ENCODE measurements at regions not wholly inside any gene's neighbourhood (a gene's known extent, or its start where the extent isn't known, plus 50 kb on each side); places are given as distances from the start of the nearest gene placed in this dataset.
A peak's percentile ranks its signal among the peaks of the same experiment; 100 is the strongest.
"Not testable (repeated sequence)": the region's sequence is repeated elsewhere in the genome, so short reads cannot be mapped to it uniquely, and the experiment has no call there.

DNA sequence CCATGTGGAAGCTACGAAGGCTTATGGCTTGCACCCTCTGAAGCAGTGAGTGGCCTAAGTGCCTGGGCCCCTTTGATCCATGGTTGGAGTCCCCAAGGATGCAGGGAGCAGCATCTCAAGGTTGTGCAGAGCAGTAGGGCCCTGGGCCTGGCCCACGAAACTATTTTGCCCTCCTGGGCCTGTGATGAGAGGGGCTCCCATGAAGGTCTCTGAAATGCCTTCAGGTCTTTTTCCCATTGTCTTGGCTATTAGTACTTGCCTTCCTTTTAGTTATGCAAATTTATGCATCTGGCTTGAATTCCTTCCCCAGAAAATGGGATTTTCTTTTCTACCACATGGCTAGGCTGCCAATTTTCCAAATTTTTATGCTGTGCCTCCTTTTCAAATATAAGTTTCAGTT, 158.8 kb upstream of the MME start:
- TF ChIP-seq, protein P1, sequence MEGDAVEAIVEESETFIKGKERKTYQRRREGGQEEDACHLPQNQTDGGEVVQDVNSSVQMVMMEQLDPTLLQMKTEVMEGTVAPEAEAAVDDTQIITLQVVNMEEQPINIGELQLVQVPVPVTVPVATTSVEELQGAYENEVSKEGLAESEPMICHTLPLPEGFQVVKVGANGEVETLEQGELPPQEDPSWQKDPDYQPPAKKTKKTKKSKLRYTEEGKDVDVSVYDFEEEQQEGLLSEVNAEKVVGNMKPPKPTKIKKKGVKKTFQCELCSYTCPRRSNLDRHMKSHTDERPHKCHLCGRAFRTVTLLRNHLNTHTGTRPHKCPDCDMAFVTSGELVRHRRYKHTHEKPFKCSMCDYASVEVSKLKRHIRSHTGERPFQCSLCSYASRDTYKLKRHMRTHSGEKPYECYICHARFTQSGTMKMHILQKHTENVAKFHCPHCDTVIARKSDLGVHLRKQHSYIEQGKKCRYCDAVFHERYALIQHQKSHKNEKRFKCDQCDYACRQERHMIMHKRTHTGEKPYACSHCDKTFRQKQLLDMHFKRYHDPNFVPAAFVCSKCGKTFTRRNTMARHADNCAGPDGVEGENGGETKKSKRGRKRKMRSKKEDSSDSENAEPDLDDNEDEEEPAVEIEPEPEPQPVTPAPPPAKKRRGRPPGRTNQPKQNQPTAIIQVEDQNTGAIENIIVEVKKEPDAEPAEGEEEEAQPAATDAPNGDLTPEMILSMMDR (conservative IDR thresholded peaks at IDR 0.05; ENCODE audit: low read depth, low read length), result no peak
- H3K4me3 ChIP-seq (ENCODE audit: low read length), result no peak overlapping the region
- no peak for DNase-seq (ENCODE audit: low read depth)

GRCh38 chr3:154919226-154919625, 160.9 kb upstream of the MME start:
- H3K4me3 ChIP-seq (ENCODE audit: low read length), result no peak overlapping the region
- TF ChIP-seq, protein P1 (conservative IDR thresholded peaks at IDR 0.05; ENCODE audit: low read depth, low read length), result no peak
- DNase-seq (ENCODE audit: low read depth), result no peak

GRCh38 chr3:154904328-154904727, 175.8 kb upstream of the MME start:
- no peak for DNase-seq (ENCODE audit: low read depth)
- TF ChIP-seq, protein P1 (conservative IDR thresholded peaks at IDR 0.05; ENCODE audit: low read depth, low read length), result peak; percentile 60
- no peak overlapping the region for H3K4me3 ChIP-seq (ENCODE audit: low read length)

DNA sequence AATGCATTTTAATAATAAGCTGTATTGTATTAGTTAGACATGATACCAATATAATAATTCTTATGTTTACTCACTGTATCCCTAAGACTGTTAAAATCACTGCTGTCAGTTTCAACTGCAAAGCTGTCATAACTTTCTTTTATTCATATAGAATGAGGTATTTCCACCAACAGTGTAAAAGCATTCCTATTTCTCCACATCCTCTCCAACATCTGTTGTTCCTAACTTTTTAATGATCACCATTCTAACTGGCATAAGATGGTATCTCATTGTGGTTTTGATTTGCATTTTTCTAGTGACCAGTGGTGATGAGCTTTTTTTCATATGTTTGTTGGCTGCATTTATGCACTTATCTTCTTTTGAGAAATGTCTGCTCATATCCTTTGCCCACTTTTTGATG, 177.6 kb upstream of the MME start:
- not testable (repeated sequence) for H3K4me3 ChIP-seq (ENCODE audit: low read length); DNase-seq (ENCODE audit: low read depth)

GRCh38 chr3:154901278-154901677, 178.8 kb upstream of the MME start:
- no peak for DNase-seq (ENCODE audit: low read depth)
- H3K4me3 ChIP-seq (ENCODE audit: low read length), result no peak overlapping the region
- TF ChIP-seq, protein P1 (conservative IDR thresholded peaks at IDR 0.05; ENCODE audit: low read depth, low read length), result no peak

DNA sequence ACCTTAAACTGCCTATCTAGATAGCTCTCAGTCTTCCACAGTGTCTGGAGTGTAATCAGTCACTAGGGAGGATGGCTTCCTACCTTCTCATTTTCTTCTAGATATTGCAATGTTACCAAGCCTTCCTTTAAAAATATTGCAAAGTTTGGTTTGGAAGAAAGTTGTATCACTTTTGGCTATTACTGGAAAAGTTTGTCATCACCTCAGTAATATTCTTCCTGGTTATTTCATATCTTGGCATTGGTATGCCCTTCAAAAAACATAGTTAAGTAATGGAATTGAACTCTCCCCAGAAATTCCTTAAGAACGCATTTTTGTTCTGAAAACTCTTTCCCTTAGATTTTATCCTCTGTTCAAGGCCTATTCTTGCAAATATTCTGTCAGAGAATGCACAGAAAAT, 179.3 kb upstream of the MME start:
- TF ChIP-seq, protein P1 (conservative IDR thresholded peaks at IDR 0.05; ENCODE audit: low read depth, low read length), result no peak
- H3K4me3 ChIP-seq (ENCODE audit: low read length), result no peak overlapping the region
- DNase-seq (ENCODE audit: low read depth), result no peak

DNA sequence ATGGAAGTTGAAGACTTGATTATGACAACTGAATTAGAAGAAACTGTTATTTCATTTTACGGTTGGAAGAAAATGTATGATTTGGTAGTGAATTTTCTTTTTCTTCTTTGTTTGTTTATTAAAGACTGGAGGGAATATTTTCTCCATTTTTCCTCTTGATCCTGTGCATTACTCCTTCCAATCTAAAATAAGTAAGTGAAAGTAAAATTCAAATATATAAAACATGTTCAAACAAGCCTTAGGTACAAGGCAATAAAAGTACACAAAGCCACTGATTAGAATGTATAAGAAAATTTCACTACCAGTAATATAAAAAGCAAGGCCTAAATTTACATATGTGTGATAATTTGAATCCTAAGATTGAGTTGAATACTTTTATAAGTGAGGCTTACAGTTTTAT, 181.2 kb upstream of the MME start:
- no peak overlapping the region for H3K4me3 ChIP-seq (ENCODE audit: low read length)
- TF ChIP-seq, protein P1 (conservative IDR thresholded peaks at IDR 0.05; ENCODE audit: low read depth, low read length), result no peak
- DNase-seq (ENCODE audit: low read depth), result no peak

DNA sequence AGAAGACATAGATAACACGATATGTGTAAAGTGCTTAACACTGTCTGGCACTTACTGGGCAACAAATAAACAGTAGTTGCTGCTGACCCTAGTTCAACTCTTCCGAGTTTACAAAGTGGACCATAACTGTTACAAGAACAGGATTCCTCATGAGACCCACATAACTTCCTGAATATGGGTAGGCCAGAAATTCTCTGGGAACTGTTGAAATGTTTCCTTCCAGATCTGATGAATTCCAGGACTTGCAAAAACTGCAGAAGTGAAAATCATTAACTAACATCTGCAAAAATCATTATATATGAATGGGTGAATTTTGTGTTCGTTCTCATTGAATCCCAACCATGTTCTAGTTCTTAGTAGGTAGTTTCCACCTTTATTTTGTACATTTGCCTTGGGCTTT, 181.7 kb upstream of the MME start:
- TF ChIP-seq, protein P1 (conservative IDR thresholded peaks at IDR 0.05; ENCODE audit: low read depth, low read length), result no peak
- DNase-seq (ENCODE audit: low read depth), result no peak
- no peak overlapping the region for H3K4me3 ChIP-seq (ENCODE audit: low read length)
